Astrocyte (in vitro differentiated cells and primary cell): ENCODE measurements at regions not wholly inside any gene's neighbourhood (a gene's known extent, or its start where the extent isn't known, plus 50 kb on each side); places are given as distances from the start of the nearest gene placed in this dataset.

ENCODE experiments used
- DNase-seq: peaks from one replicate; pipeline ENCODE4 v3.0.0-alpha.2; 2010; ENCODE audit warnings: low read depth
- FAIRE-seq: peaks from 2 replicates; lab custom pipeline; 2011; peaks lifted over from hg19 to GRCh38; lab: Jason Lieb, UNC
- H2AFZ ChIP-seq: 2 replicates; pipeline ENCODE4 v1.6.0; 2012; ENCODE audit warnings: low read depth, low read length, inconsistent platforms
- H3K27ac ChIP-seq: 2 replicates; pipeline ENCODE4 v1.5.1; 2011; ENCODE audit warnings: low read depth, low read length, inconsistent platforms
- H3K27me3 ChIP-seq: 2 replicates; pipeline ENCODE4 v1.6.0; 2011; ENCODE audit warnings: low read length, inconsistent platforms; ENCODE audit not compliant: insufficient read depth
- H3K36me3 ChIP-seq: 2 replicates; pipeline ENCODE4 v1.5.1; 2011; ENCODE audit warnings: low read length, inconsistent platforms; ENCODE audit not compliant: insufficient read depth
- H3K4me1 ChIP-seq: 2 replicates; pipeline ENCODE4 v1.5.1; 2011; ENCODE audit warnings: low read length, inconsistent platforms; ENCODE audit not compliant: insufficient read depth
- H3K4me2 ChIP-seq: 2 replicates; pipeline ENCODE4 v1.6.0; 2012; ENCODE audit warnings: low read length, inconsistent platforms
- H3K4me3 ChIP-seq: 2 replicates; pipeline ENCODE4 v1.5.1; 2011; ENCODE audit warnings: low read depth, mild to moderate bottlenecking, low read length, inconsistent platforms; ENCODE audit not compliant: insufficient read depth
- H3K79me2 ChIP-seq: 2 replicates; pipeline ENCODE4 v1.6.0; 2012; ENCODE audit warnings: mild to moderate bottlenecking, low read length, inconsistent platforms; ENCODE audit not compliant: insufficient read depth
- H3K9ac ChIP-seq: 2 replicates; pipeline ENCODE4 v1.6.0; 2012; ENCODE audit warnings: mild to moderate bottlenecking, low read length, inconsistent platforms
- H3K9me3 ChIP-seq: 2 replicates; pipeline ENCODE4 v1.5.1; 2012; ENCODE audit warnings: low read depth, mild to moderate bottlenecking, low read length, inconsistent platforms; ENCODE audit not compliant: insufficient read depth
- H4K20me1 ChIP-seq: 2 replicates; pipeline ENCODE4 v1.6.0; 2012; ENCODE audit warnings: low read length, inconsistent platforms; ENCODE audit not compliant: insufficient read depth
- H3K27ac Mint-ChIP-seq: one replicate; pipeline ENCODE4 v1.8.0; 2021; ENCODE audit warnings: mild to moderate bottlenecking, mixed read lengths; ENCODE audit not compliant: unreplicated experiment
- H3K27me3 Mint-ChIP-seq: one replicate; pipeline ENCODE4 v1.8.0; 2021; ENCODE audit warnings: low read depth, mixed read lengths; ENCODE audit not compliant: unreplicated experiment
- H3K36me3 Mint-ChIP-seq: one replicate; pipeline ENCODE4 v1.8.0; 2021; ENCODE audit warnings: low read depth, mixed read lengths; ENCODE audit not compliant: unreplicated experiment
- H3K4me1 Mint-ChIP-seq: one replicate; pipeline ENCODE4 v1.8.0; 2021; ENCODE audit warnings: low read depth, mixed read lengths; ENCODE audit not compliant: unreplicated experiment
- H3K4me3 Mint-ChIP-seq: one replicate; pipeline ENCODE4 v1.8.0; 2021; ENCODE audit warnings: mild to moderate bottlenecking, moderate library complexity, mixed read lengths; ENCODE audit not compliant: unreplicated experiment
- H3K9me3 Mint-ChIP-seq: one replicate; pipeline ENCODE4 v1.8.0; 2021; ENCODE audit warnings: mild to moderate bottlenecking, mixed read lengths; ENCODE audit not compliant: unreplicated experiment
- EZH2 ChIP-seq: IDR thresholded peaks from 2 replicates; pipeline ENCODE4 v1.6.1; 2012; ENCODE audit warnings: mild to moderate bottlenecking, low read length, inconsistent platforms; ENCODE audit not compliant: insufficient read depth
- TF ChIP-seq, protein P1 (sequence below): IDR thresholded peaks from 2 replicates; pipeline ENCODE4 v1.5.1; 2011; ENCODE audit warnings: low read depth, mild to moderate bottlenecking, inconsistent platforms, low read length, moderate library complexity; ENCODE audit not compliant: insufficient read depth

DNA sequence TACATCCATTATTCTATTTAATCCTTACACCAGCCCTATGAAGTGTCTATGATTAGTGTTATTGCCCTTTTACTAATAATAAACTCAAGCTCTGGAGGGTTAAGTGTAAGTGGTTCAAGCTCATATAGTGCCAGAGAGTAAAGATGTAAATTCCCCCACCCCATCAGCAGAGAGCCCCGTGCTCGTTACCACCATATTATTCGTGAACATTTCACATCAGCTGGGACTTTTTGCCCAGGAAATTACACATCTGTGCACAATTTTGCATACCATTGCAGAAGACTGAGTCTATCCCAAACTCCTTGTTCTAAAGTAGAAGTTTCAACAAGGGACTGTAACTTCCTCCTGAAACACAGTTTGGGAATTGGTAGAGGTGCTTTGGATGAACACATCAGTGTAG lies 220.1 kb downstream of the BCAS1 start:
- H3K4me1 Mint-ChIP-seq: no peaks in the 10 kb centered on the region
- Histone ChIP-seq H3K9ac (no peak overlapping the region), H2AFZ (no peak overlapping the region), H3K79me2 (no peaks in the 10 kb centered on the region), H3K27ac (no peak overlapping the region), H3K27me3 (no peaks in the 10 kb centered on the region), H3K4me2 (no peak overlapping the region), H4K20me1 (no peaks in the 10 kb centered on the region), H3K4me1 (no peaks in the 10 kb centered on the region), H3K36me3 (no peaks in the 10 kb centered on the region), H3K4me3 (no peak overlapping the region), H3K9me3 (no peaks in the 10 kb centered on the region)
- H3K27ac Mint-ChIP-seq: no peak overlapping the region
- peaks cover 2% of the 10 kb centered on the region for H3K9me3 Mint-ChIP-seq
- H3K36me3 Mint-ChIP-seq: no peaks in the 10 kb centered on the region
- TF ChIP-seq, protein P1, sequence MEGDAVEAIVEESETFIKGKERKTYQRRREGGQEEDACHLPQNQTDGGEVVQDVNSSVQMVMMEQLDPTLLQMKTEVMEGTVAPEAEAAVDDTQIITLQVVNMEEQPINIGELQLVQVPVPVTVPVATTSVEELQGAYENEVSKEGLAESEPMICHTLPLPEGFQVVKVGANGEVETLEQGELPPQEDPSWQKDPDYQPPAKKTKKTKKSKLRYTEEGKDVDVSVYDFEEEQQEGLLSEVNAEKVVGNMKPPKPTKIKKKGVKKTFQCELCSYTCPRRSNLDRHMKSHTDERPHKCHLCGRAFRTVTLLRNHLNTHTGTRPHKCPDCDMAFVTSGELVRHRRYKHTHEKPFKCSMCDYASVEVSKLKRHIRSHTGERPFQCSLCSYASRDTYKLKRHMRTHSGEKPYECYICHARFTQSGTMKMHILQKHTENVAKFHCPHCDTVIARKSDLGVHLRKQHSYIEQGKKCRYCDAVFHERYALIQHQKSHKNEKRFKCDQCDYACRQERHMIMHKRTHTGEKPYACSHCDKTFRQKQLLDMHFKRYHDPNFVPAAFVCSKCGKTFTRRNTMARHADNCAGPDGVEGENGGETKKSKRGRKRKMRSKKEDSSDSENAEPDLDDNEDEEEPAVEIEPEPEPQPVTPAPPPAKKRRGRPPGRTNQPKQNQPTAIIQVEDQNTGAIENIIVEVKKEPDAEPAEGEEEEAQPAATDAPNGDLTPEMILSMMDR: no peak
- TF ChIP-seq EZH2: no peak
- no peaks in the 10 kb centered on the region for H3K27me3 Mint-ChIP-seq
- DNase-seq: no peak
- H3K4me3 Mint-ChIP-seq: no peak overlapping the region
- no peak for FAIRE-seq

GRCh38 chr20:53849471-53850059 lies 220.8 kb downstream of the BCAS1 start:
- no peaks in the 10 kb centered on the region for H3K36me3 ChIP-seq
- no peaks in the 10 kb centered on the region for H3K4me1 ChIP-seq
- DNase-seq: no peak
- H3K4me2 ChIP-seq: no peak overlapping the region
- Mint-ChIP-seq H3K4me3 (no peak overlapping the region), H3K27ac (no peak overlapping the region), H3K27me3 (no peaks in the 10 kb centered on the region), H3K9me3 (peaks cover 2% of the 10 kb centered on the region), H3K36me3 (no peaks in the 10 kb centered on the region), H3K4me1 (no peaks in the 10 kb centered on the region)
- no peaks in the 10 kb centered on the region for H3K9me3 ChIP-seq
- H3K27me3 ChIP-seq: no peaks in the 10 kb centered on the region
- no peak for FAIRE-seq
- H3K27ac ChIP-seq: no peak overlapping the region
- H4K20me1 ChIP-seq: no peaks in the 10 kb centered on the region
- no peak overlapping the region for H3K9ac ChIP-seq
- no peak overlapping the region for H3K4me3 ChIP-seq
- TF ChIP-seq EZH2: no peak
- TF ChIP-seq, protein P1: no peak
- H3K79me2 ChIP-seq: no peaks in the 10 kb centered on the region
- H2AFZ ChIP-seq: no peak overlapping the region

DNA sequence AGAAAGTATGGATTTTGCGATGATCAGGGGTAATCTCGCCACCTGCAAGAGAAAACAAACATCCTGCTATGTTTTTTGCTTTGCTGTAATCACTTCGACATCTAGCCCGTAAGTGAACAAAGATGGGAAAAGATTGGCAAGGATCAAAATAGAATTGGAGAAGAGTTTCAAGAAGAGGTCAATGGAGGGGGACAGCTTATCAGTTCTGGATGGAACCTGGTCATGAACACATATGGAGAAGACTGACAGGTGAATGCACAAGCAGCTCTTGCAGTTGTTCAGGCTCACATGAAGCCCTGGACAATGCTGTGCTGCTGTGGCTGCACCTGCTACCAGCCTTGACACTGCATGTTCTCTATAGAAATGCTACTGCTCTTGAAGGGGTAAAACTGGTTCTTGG lies 222.1 kb downstream of the BCAS1 start:
- H3K36me3 ChIP-seq: no peaks in the 10 kb centered on the region
- peaks cover 5% of the 10 kb centered on the region for H3K9me3 Mint-ChIP-seq
- H3K27ac ChIP-seq: no peak overlapping the region
- FAIRE-seq: no peak
- H3K4me3 ChIP-seq: no peak overlapping the region
- H3K36me3 Mint-ChIP-seq: no peaks in the 10 kb centered on the region
- TF ChIP-seq, protein P1: no peak
- TF ChIP-seq EZH2: no peak
- no peak overlapping the region for H3K4me2 ChIP-seq
- no peaks in the 10 kb centered on the region for H3K4me1 Mint-ChIP-seq
- H3K27ac Mint-ChIP-seq: no peak overlapping the region
- no peaks in the 10 kb centered on the region for H3K4me1 ChIP-seq
- H3K27me3 ChIP-seq: no peaks in the 10 kb centered on the region
- no peaks in the 10 kb centered on the region for H3K27me3 Mint-ChIP-seq
- no peak overlapping the region for H2AFZ ChIP-seq
- H3K9me3 ChIP-seq: no peaks in the 10 kb centered on the region
- no peaks in the 10 kb centered on the region for H3K79me2 ChIP-seq
- H4K20me1 ChIP-seq: no peaks in the 10 kb centered on the region
- H3K9ac ChIP-seq: no peak overlapping the region
- H3K4me3 Mint-ChIP-seq: no peak overlapping the region
- no peak for DNase-seq
